Neutrophil (primary cell): ENCODE measurements at regions not wholly inside any gene's neighbourhood (a gene's known extent, or its start where the extent isn't known, plus 50 kb on each side); places are given as distances from the start of the nearest gene placed in this dataset.

ENCODE experiments used
- H3K27ac ChIP-seq: fragments of 200-600 bp; sonication (generic); 2 replicates; pipeline ENCODE4 v1.5.1; 2016; ENCODE audit warnings: mild to moderate bottlenecking, moderate library complexity
- H3K27me3 ChIP-seq: fragments of 200-600 bp; sonication (generic); 2 replicates; pipeline ENCODE4 v1.6.0; 2016; ENCODE audit warnings: mild to moderate bottlenecking
- H3K36me3 ChIP-seq: fragments of 200-600 bp; sonication (generic); 2 replicates; pipeline ENCODE4 v1.5.1; 2017
- H3K4me1 ChIP-seq, 2 experiments: fragments of 200-600 bp in 1 of 2; sonication (generic) in 1 of 2; 1 replicate in 1 of 2; 2 replicates in 1 of 2; pipeline versions ENCODE4 v1.5.1 to v1.6.1; 2013 to 2016; ENCODE audit warnings: low read depth in 1 of 2, low read length in 1 of 2, mild to moderate bottlenecking in 1 of 2, moderate library complexity in 1 of 2; ENCODE audit not compliant: control insufficient read depth in 1 of 2, insufficient read depth in 1 of 2
- H3K4me3 ChIP-seq, 2 experiments: fragments of 200-600 bp in 1 of 2; sonication (generic) in 1 of 2; 1 replicate in 1 of 2; 2 replicates in 1 of 2; pipeline ENCODE4 v1.5.1; 2013 to 2016; ENCODE audit warnings: low read depth in 1 of 2, low read length in 1 of 2, mild to moderate bottlenecking in 1 of 2, moderate library complexity in 1 of 2
- H3K9me3 ChIP-seq: fragments of 200-600 bp; sonication (generic); 2 replicates; pipeline ENCODE4 v1.5.1; 2016
- TF ChIP-seq, protein P1 (sequence below): fragments of 200-600 bp; sonication (generic); IDR thresholded peaks from 2 replicates; pipeline ENCODE4 v1.5.1; 2016; ENCODE audit warnings: antibody characterized with exemption

DNA sequence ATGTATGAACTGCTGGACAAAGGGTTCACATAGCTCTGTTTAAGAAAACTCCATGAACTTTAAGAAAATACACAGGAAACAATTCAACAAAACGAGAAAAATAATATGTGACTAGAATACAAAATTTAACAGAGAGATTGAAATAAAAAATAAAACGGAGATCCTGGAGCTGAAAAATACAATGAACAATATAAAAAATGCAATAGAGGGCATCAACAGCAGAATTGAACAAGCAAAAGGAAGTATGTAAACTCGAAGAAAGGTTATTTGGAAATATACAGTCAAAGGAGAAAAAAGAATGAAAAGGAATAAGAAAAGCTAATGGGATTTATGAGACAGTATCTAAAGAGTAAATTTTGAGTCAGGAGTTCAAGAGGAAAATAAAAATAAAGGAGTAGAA lies 163.0 kb upstream of the DACH1 start:
- no peak overlapping the region for H3K4me3 ChIP-seq
- TF ChIP-seq, protein P1, sequence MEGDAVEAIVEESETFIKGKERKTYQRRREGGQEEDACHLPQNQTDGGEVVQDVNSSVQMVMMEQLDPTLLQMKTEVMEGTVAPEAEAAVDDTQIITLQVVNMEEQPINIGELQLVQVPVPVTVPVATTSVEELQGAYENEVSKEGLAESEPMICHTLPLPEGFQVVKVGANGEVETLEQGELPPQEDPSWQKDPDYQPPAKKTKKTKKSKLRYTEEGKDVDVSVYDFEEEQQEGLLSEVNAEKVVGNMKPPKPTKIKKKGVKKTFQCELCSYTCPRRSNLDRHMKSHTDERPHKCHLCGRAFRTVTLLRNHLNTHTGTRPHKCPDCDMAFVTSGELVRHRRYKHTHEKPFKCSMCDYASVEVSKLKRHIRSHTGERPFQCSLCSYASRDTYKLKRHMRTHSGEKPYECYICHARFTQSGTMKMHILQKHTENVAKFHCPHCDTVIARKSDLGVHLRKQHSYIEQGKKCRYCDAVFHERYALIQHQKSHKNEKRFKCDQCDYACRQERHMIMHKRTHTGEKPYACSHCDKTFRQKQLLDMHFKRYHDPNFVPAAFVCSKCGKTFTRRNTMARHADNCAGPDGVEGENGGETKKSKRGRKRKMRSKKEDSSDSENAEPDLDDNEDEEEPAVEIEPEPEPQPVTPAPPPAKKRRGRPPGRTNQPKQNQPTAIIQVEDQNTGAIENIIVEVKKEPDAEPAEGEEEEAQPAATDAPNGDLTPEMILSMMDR, result no peak
- no peak overlapping the region for H3K27ac ChIP-seq
- H3K36me3 ChIP-seq, result no peaks in the 10 kb centered on the region
- no peaks in the 10 kb centered on the region for H3K27me3 ChIP-seq
- H3K4me1 ChIP-seq, result no peaks in the 10 kb centered on the region
- no peaks in the 10 kb centered on the region for H3K9me3 ChIP-seq

DNA sequence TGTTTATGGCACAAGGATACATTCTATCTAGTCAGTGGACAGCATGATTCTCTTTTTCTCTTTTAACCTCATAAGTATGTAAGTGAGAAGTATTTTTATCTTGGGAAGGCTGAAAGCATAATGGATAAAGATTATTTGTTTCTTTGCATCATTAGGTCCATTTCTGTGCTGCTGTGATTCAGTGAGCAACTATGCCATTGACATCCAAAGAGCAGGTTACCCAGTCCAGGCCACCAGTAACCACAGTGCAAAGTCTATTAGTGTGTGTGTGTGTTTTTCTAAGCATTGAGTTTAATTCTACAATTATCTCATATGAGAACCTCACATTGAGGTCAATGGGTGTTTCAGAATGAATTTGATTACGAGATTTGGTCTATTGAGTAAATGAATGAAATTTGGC lies 158.8 kb upstream of the DACH1 start:
- Histone ChIP-seq H3K36me3 (no peaks in the 10 kb centered on the region), H3K27me3 (no peaks in the 10 kb centered on the region), H3K9me3 (no peaks in the 10 kb centered on the region), H3K27ac (no peak overlapping the region), H3K4me3 (no peak overlapping the region), H3K4me1 (no peaks in the 10 kb centered on the region)
- TF ChIP-seq, protein P1, result no peak

DNA sequence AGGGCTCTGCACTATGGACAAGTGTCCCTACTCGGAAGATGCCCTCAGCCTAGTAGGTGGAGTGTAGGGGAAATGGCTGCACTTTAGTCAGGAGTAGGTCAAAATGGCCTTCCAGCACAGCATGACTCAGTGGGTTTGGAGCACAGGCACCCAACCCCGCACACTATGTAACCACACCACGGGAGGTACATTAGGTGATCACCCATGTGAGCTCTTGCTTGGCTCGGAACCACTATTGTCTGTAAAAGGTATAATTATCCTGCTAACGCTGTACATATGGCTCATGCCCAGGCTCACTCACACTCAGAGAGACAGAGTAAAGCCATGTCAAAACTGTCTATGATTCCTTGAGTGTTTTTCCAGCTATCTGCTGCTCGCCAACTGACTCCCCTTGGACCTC lies 156.9 kb upstream of the DACH1 start:
- H3K27ac ChIP-seq, result no peak overlapping the region
- no peaks in the 10 kb centered on the region for H3K9me3 ChIP-seq
- no peaks in the 10 kb centered on the region for H3K27me3 ChIP-seq
- H3K36me3 ChIP-seq, result no peaks in the 10 kb centered on the region
- no peaks in the 10 kb centered on the region for H3K4me1 ChIP-seq
- TF ChIP-seq, protein P1, result no peak
- no peak overlapping the region for H3K4me3 ChIP-seq

DNA sequence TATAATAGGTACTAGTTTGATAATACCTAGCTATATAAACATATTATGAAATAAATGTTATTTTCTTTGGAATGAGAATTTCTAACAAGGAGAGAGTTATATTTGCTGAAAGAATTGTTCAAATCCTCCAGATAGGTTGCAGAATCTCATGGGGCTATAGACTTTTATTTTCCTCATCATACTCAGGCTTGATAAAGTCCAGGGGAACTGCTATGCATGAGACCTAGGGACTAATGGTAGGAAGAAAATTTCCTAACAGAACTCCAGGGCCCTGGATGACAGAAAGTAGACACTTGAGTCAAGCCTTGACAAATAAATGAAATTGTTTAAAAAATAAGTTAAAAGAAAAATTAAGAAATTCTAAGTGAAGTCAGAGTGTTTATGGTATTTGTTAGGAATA lies 138.5 kb upstream of the DACH1 start:
- no peaks in the 10 kb centered on the region for H3K9me3 ChIP-seq
- H3K4me3 ChIP-seq, result no peak overlapping the region
- TF ChIP-seq, protein P1, result no peak
- no peaks in the 10 kb centered on the region for H3K36me3 ChIP-seq
- no peaks in the 10 kb centered on the region for H3K27me3 ChIP-seq
- H3K27ac ChIP-seq, result no peak overlapping the region
- no peaks in the 10 kb centered on the region for H3K4me1 ChIP-seq

DNA sequence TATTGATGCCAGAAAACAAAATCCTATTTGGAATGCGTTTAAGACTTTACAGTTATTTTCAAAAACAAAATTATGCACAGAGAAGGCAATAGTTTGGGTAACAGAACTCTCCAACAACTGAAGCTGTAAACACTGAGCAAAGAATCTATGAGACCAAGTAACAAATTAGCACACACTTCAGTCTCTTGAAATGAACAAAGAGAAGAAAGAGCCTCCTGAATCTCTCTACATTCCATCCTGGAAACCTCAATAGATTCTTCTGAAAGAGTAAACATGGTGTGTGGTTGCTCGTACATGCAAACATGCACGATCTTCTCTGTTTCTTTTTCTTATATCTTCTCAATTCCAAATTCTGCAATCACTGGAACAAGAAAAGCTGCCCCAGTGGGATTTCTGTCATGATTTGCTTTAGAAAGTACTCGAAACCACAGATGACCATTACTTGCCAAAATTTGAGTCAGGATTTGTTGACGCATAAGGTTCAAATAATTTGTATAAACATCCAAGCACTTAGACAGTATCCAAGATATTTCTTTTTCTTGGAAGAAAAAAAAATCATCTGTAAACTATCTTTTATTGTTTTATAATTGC lies 137.9 kb upstream of the DACH1 start:
- Histone ChIP-seq H3K9me3 (no peaks in the 10 kb centered on the region), H3K4me1 (no peaks in the 10 kb centered on the region), H3K4me3 (no peak overlapping the region), H3K27ac (no peak overlapping the region), H3K27me3 (no peaks in the 10 kb centered on the region), H3K36me3 (no peaks in the 10 kb centered on the region)
- TF ChIP-seq, protein P1, result no peak

DNA sequence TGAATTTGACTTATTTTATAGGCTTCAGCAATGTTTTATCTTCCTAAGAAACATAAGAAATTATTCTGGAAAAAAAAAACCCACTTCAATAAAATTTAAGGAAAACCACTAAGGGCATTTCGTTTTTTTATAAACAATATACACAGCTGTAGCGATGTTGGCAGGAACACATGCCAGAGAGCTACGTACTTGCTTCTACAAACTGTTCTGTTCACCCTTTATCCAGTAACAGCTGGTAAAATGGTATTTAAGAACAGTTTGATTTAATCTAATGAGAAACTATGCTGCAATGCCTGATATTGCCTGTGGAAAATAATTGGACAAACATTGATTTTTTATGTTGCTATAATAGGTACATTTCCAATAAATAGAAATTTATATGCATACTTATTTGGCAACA lies 137.2 kb upstream of the DACH1 start:
- Histone ChIP-seq H3K36me3 (no peaks in the 10 kb centered on the region), H3K27ac (no peak overlapping the region), H3K4me3 (no peak overlapping the region), H3K4me1 (no peaks in the 10 kb centered on the region), H3K27me3 (no peaks in the 10 kb centered on the region), H3K9me3 (no peaks in the 10 kb centered on the region)
- TF ChIP-seq, protein P1, result no peak
